ENCODE measurements at regions not wholly inside any gene's neighbourhood (a gene's known extent, or its start where the extent isn't known, plus 50 kb on each side); places are given as distances from the start of the nearest gene placed in this dataset.

DNA sequence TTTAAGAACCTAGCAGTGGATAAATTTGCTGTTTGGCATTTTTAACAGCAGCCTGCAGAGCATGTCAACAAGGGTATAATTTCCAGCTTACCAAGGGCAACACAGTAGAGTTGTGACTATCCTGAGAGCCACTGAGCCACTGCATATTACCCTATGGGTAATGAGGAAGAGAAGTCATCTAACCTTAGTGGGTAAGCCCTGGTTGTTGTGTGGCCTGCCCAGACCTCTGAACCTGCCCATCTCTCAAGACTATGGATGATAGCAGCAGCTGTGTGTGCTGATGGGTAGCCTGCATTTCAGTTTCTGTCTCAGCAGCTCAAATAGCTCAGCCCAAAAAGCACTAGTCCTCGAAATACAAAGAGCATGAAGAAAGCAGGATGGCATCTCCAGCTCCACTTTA is 56.1 kb upstream of the PIP5K1B start:
- DNase-seq, result no peak

DNA sequence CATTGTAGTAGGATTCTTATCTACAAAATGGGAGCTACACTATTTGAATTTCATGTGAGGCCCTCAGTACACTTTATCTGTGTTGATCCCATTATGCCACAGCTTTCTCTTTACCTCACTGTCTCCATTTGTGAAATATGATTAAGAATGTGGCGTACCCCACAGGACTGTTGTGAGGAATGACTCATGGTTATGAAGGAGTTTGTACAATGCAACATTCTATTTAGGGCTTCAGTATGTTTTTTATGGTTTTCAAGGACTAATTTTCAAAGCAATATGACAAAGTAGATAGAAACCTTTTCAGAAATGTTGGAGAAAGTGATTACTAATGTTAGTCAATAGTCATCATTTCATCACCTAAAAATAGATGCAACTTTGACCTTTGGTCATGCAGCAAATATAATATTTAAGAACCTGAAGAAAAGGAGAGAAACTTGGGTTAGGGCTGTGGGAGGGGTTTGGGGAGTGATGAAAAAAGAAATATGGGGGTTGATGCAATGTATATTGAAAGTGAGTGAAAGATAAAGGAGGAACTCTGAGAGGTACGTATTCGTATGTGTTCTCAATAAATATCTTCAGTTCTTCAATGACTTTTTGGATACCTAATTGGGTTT is 53.7 kb upstream of the PIP5K1B start:
- DNase-seq, result no peak

DNA sequence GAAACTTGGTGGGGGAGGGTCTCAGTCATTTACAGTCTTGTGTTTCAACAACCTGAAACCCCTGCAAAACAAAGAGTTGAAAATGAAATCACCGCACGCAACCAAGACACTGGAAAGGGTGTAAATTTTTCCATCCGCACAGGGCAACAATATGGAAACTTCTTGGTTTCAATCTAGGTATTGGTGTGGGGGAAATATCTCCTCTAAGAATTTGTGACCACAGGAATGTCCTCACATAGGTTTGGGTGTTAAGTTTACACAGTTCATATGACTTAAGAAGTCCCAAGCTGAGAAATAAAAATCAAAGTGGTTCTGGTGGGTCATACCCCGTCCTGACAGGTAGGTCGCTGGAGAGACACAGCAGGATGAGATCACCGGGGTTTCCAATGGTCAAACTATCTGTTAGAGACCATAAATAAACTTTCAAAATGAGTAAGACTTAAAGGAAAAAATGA is 51.9 kb upstream of the PIP5K1B start:
- DNase-seq, result no peak

DNA sequence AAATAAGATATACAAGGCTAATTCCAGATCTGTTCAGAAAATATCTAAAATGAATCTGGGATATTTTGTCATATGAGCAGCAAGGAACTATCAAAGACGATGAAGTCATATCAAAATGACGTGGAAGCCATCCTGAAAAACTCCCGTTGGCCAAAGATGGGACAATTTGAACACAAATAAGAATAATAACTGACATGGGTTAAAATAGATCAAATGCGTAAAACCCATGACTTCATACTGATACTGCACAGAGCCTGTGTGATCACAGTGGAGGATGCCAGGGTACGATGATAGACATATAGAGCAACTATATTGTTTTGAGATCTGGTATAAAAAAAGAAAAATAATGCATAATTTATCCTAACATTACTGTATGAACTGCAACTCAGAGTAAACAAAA is 51.0 kb upstream of the PIP5K1B start:
- DNase-seq, result no peak
